AG04449 (cell line): ENCODE measurements at regions not wholly inside any gene's neighbourhood (a gene's known extent, or its start where the extent isn't known, plus 50 kb on each side); places are given as distances from the start of the nearest gene placed in this dataset.

Experiments used
- CTCF ChIA-PET: fragments of 350-600 bp; formaldehyde crosslinking; extraction: SDS; loops from one replicate; lab custom pipeline; 2021; ENCODE audit warnings: antibody characterized with exemption; lab: Yijun Ruan, JAX
- POLR2A ChIA-PET: fragments of 400-600, 350-600 bp; formaldehyde crosslinking; extraction: SDS; loops from one replicate; lab custom pipeline; 2020; ENCODE audit warnings: antibody characterized with exemption, inconsistent platforms; lab: Yijun Ruan, JAX
- DNase-seq: peaks from one replicate; pipeline ENCODE4 v3.0.0-alpha.2; 2010; ENCODE audit warnings: low read depth, low spot score
- H3K4me3 ChIP-seq: 2 replicates; pipeline ENCODE4 v1.5.1; 2011; ENCODE audit warnings: low read depth, mild to moderate bottlenecking, control low read depth, low read length
- CTCF ChIP-seq: IDR thresholded peaks from one replicate; pipeline ENCODE4 v1.5.1; 2011; ENCODE audit warnings: mild to moderate bottlenecking, moderate library complexity, low read length, control low read depth, inconsistent platforms; ENCODE audit not compliant: insufficient read depth; ENCODE audit errors: missing control alignments

DNA sequence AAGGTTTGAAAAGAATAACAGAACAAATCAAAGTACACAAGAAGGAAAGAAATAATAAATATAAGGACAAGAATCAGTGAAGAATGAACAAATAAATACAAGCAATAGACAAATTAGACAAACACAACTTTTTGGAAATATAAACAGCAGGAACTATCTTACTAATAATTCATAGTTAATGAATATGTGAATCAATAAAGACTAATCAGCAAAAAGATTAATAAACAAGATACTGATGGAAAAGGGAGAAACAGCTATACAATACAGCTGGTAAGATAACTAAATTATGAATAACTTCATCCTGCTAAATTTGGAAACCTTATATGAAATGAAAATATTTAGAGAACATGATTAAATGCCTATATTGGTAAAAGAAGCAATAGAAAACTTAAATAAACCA is 193.6 kb upstream of the SPRED2 start:
- POLR2A ChIA-PET: no interaction called here
- CTCF ChIA-PET: interaction anchor here (2.4 kb wide), 1 partner anchor 14 kb away, joined by 16 read pairs; no protein-coding TSS in a partner anchor

GRCh38 chr2:65622951-65623535 is 190.6 kb upstream of the SPRED2 start:
- ChIA-PET CTCF (no interaction called here), POLR2A (no interaction called here)
- H3K4me3 ChIP-seq: no peak overlapping the region
- DNase-seq: no peak
- no peak for TF ChIP-seq CTCF

More for the DNA sequence above, 193.6 kb upstream of the SPRED2 start:
- no peak for DNase-seq
- H3K4me3 ChIP-seq: no peak overlapping the region
- TF ChIP-seq CTCF: no peak

GRCh38 chr2:65622499-65622898 is 190.1 kb upstream of the SPRED2 start:
- H3K4me3 ChIP-seq: no peak overlapping the region
- no peak for DNase-seq
- TF ChIP-seq CTCF: no peak
- CTCF ChIA-PET: no interaction called here
- POLR2A ChIA-PET: no interaction called here

- DNase-seq: no peak
- ChIA-PET POLR2A (no interaction called here), CTCF (interaction anchor here (0.6 to 1.5 kb wide), 6 partner anchors 9 to 809 kb away, joined by 3 to 5 read pairs (median 3); no protein-coding TSS in a partner anchor)
Measured at GRCh38 chr2:65620524-65620923, 188.1 kb upstream of the SPRED2 start.

DNA sequence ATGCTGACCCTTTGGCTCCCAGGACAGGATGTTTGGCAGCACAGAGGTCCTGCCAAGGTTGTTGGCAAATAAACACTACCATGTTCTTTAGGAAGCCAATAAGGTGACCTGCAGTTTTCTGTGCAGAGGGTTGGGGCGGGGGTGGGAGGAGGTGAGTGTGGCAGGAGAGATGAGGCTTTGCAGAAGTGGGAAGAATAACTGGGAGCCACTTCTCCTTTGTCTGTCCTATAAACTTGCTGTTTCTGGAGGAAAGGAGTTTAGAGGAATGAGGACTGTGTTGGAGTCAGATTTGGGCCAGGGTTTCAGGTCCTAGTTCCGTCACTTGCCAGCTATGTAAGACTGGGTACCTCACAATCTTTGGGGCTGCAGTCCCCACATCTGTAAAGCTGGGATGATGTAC is 187.6 kb upstream of the SPRED2 start:
- TF ChIP-seq CTCF: no peak
- ChIA-PET CTCF (interaction anchor here (0.6 to 1.5 kb wide), 4 partner anchors 15 to 809 kb away, joined by 3 to 5 read pairs (median 3); no protein-coding TSS in a partner anchor), POLR2A (interaction anchor here (0.6 kb wide), 1 partner anchor 11 kb away, joined by 4 read pairs; no protein-coding TSS in a partner anchor)
- no peak for DNase-seq
- H3K4me3 ChIP-seq: no peak overlapping the region

More at GRCh38 chr2:65620524-65620923, 188.1 kb upstream of the SPRED2 start:
- no peak overlapping the region for H3K4me3 ChIP-seq
- TF ChIP-seq CTCF: no peak

- DNase-seq: no peak
- no peak overlapping the region for H3K4me3 ChIP-seq
- ChIA-PET CTCF (interaction anchor here (1.3 kb wide), 1 partner anchor 25 kb away, joined by 5 read pairs; no protein-coding TSS in a partner anchor), POLR2A (no interaction called here)
- TF ChIP-seq CTCF: no peak
Measured at GRCh38 chr2:65615602-65616001, 183.2 kb upstream of the SPRED2 start.
